ENCODE measurements at regions not wholly inside any gene's neighbourhood (a gene's known extent, or its start where the extent isn't known, plus 50 kb on each side); places are given as distances from the start of the nearest gene placed in this dataset.

DNA sequence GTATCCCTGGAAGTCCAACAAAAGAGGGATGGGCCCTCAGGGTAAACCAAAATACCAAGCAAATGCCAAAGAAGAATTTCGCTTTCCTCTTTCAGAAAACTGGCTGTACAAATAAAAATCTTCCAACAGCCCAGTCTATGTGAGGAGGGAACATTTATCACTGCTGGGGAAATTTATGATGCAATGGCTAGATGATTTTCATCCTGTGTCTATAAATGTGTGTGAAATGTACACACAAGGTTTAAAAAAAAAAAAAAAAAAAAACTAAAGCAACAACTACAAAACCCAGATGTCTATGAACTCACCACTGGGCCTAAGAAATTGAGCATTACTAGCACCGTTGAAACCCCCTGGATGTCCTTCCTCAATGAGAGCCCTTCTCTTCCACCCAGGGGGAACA is 68.7 kb upstream of the SLC4A11 start:
- no peak for DNase-seq

DNA sequence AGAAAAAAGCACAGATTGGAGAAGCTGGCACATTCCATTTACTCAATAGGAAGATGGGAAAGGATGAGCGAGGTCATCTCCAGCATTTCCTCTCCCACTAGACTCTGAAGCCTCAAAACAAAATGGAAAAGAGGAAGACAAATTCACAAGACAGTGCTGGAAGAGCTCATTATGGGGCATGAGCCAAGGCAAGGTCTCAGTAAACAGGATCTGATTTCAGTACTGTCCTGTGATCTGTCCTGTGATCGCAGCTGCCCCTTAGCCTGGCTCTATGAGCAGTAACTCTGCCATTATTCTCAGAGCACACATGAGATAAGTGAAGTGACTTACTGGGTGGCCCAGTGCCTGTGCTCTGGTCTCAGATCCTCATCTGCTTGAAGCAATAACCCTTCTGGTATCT is 68.1 kb upstream of the SLC4A11 start:
- DNase-seq = no peak

DNA sequence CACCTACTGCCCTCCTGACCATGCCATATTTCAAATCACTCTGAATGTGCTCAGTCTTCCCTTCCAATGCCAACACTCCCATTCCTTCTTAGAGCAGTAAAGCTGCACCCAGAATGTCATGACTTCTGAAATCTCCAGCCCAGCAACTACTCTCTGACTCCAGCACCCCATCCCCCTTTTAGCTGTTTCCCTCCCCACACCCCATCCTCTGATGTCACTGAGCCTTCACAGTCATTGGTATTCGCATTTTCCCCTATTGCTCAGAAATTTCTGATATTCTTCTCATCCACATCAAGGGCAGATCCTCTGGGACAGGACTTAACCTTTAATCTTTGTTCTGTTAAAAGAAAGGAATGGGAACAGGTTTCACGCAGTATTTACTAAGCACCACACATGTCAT is 67.1 kb upstream of the SLC4A11 start:
- no peak for DNase-seq

DNA sequence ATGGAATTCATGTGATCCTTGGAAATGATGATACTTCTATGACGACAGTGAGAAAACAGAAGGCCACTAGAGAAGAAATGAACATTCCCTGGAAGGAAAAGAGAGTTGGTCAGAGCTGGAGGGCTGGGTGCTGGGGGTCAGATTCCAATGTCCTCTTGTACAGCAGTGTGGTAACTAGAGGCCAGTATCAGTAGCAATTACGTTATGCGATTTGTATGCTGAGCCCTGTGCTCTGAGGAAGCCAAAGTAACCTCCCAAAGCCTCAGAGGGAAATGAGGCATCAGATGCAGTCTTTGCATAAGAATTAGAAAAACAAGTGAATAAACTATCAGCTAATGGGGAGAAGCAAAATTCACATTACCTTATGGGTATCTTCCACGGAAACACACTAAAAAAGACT is 65.5 kb upstream of the SLC4A11 start:
- no peak for DNase-seq

DNA sequence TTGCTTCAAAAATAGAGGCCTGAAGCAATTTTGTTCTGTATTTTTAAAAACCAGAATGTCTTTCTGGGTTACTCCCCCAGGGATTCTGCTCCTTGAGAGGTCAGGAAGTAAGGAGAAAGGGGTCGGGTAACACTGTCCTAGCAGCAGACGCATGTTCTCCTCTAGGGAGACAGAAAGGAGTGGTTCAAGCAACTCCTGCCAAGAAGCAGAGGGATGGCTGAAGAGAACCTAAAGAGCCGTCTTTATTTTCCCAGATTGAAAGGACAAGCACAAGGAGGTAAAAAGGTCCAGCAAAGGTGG is 58.0 kb upstream of the SLC4A11 start:
- no peak for DNase-seq

DNA sequence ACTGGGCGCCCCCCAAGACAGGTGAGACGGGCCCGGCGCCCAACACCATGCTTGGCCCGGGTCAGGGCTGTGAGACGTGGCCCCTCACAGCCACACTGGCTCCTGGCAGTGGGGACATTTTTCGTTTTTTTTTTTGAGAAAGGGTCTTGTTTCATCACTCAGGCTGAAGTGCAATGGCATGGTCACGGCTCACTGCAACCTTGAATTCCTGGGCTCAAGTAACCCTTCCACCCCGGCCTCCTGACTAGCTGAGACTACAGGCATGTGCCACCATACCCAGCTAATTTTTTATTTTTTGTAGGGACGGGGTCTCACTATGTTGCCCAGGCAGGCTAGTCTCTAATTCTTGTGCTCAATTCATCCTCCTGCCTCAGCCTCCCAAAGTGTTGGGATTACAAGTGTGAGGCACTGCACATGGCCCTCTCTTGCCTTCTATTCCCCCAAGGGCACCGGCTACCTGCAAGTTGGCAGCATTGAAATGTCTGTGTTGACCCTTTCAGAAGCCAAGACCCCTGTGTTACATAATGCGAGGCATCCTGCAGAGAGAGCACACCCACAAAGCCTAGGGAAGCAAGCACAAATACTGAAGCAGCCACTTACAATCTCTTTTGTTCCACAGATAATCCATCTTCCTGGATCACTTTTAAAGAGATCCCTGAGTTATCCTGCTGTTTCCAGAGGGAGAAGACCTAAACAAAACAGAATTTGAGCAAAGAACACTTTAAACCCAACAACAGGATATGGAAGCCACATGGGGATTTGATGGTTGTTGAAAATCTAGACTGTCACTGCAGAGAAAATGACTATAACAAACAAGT is 57.5 kb upstream of the SLC4A11 start:
- no peak for DNase-seq
